Nephron progenitor cell (in vitro differentiated cells): ENCODE measurements at regions not wholly inside any gene's neighbourhood (a gene's known extent, or its start where the extent isn't known, plus 50 kb on each side); places are given as distances from the start of the nearest gene placed in this dataset.

ENCODE experiments used
- DNase-seq: peaks from one replicate; pipeline ENCODE4 v3.0.0; 2021
- H3K27ac Mint-ChIP-seq: 2 replicates; pipeline ENCODE4 v1.8.0; 2021; ENCODE audit warnings: mild to moderate bottlenecking, moderate library complexity, mixed read lengths
- H3K27me3 Mint-ChIP-seq: 2 replicates; pipeline ENCODE4 v1.8.0; 2021; ENCODE audit warnings: mild to moderate bottlenecking, low read depth, mixed read lengths; ENCODE audit not compliant: poor library complexity
- H3K36me3 Mint-ChIP-seq: 2 replicates; pipeline ENCODE4 v1.8.0; 2021; ENCODE audit warnings: low read depth, mixed read lengths
- H3K4me1 Mint-ChIP-seq: 2 replicates; pipeline ENCODE4 v1.8.0; 2021; ENCODE audit warnings: mixed read lengths
- H3K4me3 Mint-ChIP-seq: 2 replicates; pipeline ENCODE4 v1.8.0; 2021; ENCODE audit warnings: mild to moderate bottlenecking, moderate library complexity, mixed read lengths
- H3K9me3 Mint-ChIP-seq: 2 replicates; pipeline ENCODE4 v1.8.0; 2021; ENCODE audit warnings: mild to moderate bottlenecking, moderate library complexity, mixed read lengths
- CTCF ChIP-seq: fragments of 200-600 bp; sonication (generic); IDR thresholded peaks from 2 replicates; pipeline ENCODE4 v1.5.0; 2021; ENCODE audit warnings: antibody characterized with exemption

- H3K27ac Mint-ChIP-seq: no peak overlapping the region
- H3K4me3 Mint-ChIP-seq: no peak overlapping the region
- H3K4me1 Mint-ChIP-seq: peaks cover 14% of the 10 kb centered on the region
- no peak for DNase-seq
- no peaks in the 10 kb centered on the region for H3K9me3 Mint-ChIP-seq
- peaks cover 47% of the 10 kb centered on the region for H3K27me3 Mint-ChIP-seq
- no peak for TF ChIP-seq CTCF
- H3K36me3 Mint-ChIP-seq: no peaks in the 10 kb centered on the region
Measured at GRCh38 chr12:13749389-13749788, 232.0 kb downstream of the GRIN2B start.

- DNase-seq: no peak
- Mint-ChIP-seq H3K9me3 (no peaks in the 10 kb centered on the region), H3K27ac (no peak overlapping the region), H3K4me1 (peaks cover 17% of the 10 kb centered on the region), H3K27me3 (peaks cover 23% of the 10 kb centered on the region), H3K4me3 (no peak overlapping the region), H3K36me3 (no peaks in the 10 kb centered on the region)
- no peak for TF ChIP-seq CTCF
Measured at GRCh38 chr12:13745111-13745860, 236.1 kb downstream of the GRIN2B start.

GRCh38 chr12:13744561-13744960, 236.8 kb downstream of the GRIN2B start:
- H3K4me1 Mint-ChIP-seq: peaks cover 17% of the 10 kb centered on the region
- no peak overlapping the region for H3K27ac Mint-ChIP-seq
- DNase-seq: peak; percentile 4
- no peaks in the 10 kb centered on the region for H3K36me3 Mint-ChIP-seq
- H3K27me3 Mint-ChIP-seq: peaks cover 22% of the 10 kb centered on the region
- H3K4me3 Mint-ChIP-seq: no peak overlapping the region
- TF ChIP-seq CTCF: no peak
- H3K9me3 Mint-ChIP-seq: no peaks in the 10 kb centered on the region

GRCh38 chr12:13740149-13740545, 241.3 kb downstream of the GRIN2B start:
- DNase-seq: no peak
- H3K9me3 Mint-ChIP-seq: no peaks in the 10 kb centered on the region
- peaks cover 14% of the 10 kb centered on the region for H3K4me1 Mint-ChIP-seq
- peaks cover 9% of the 10 kb centered on the region for H3K27me3 Mint-ChIP-seq
- no peak overlapping the region for H3K27ac Mint-ChIP-seq
- no peak for TF ChIP-seq CTCF
- H3K4me3 Mint-ChIP-seq: no peak overlapping the region
- H3K36me3 Mint-ChIP-seq: no peaks in the 10 kb centered on the region

GRCh38 chr12:13735734-13736133, 245.7 kb downstream of the GRIN2B start:
- H3K27me3 Mint-ChIP-seq: peaks cover 10% of the 10 kb centered on the region
- H3K4me3 Mint-ChIP-seq: no peak overlapping the region
- no peaks in the 10 kb centered on the region for H3K36me3 Mint-ChIP-seq
- H3K4me1 Mint-ChIP-seq: peaks cover 5% of the 10 kb centered on the region
- H3K27ac Mint-ChIP-seq: no peak overlapping the region
- H3K9me3 Mint-ChIP-seq: no peaks in the 10 kb centered on the region
- DNase-seq: no peak
- TF ChIP-seq CTCF: no peak

GRCh38 chr12:13734584-13735152, 246.7 kb downstream of the GRIN2B start:
- TF ChIP-seq CTCF: no peak
- H3K4me1 Mint-ChIP-seq: peaks cover 2% of the 10 kb centered on the region
- no peak overlapping the region for H3K27ac Mint-ChIP-seq
- H3K27me3 Mint-ChIP-seq: peaks cover 7% of the 10 kb centered on the region
- H3K9me3 Mint-ChIP-seq: no peaks in the 10 kb centered on the region
- DNase-seq: no peak
- H3K4me3 Mint-ChIP-seq: no peak overlapping the region
- no peaks in the 10 kb centered on the region for H3K36me3 Mint-ChIP-seq
